BLaER1 treated with 17β-estradiol and CSF1 and Interleukin-3, amounts not matched to agents 10 nM and 100 nM (cell line): ENCODE measurements at regions not wholly inside any gene's neighbourhood (a gene's known extent, or its start where the extent isn't known, plus 50 kb on each side); places are given as distances from the start of the nearest gene placed in this dataset.
"Not testable (repeated sequence)": the region's sequence is repeated elsewhere in the genome, so short reads cannot be mapped to it uniquely, and the experiment has no call there.

ENCODE experiments used
- H3K27ac ChIP-seq, 11 experiments: shearing (Covaris generic); formaldehyde crosslinking; 2 replicates each; pipeline ENCODE4 v1.8.1; 2022
- H3K27me3 ChIP-seq, 11 experiments: shearing (Covaris generic); formaldehyde crosslinking; 2 replicates each; pipeline ENCODE4 v1.8.1; 2022
- H3K36me3 ChIP-seq, 11 experiments: shearing (Covaris generic); formaldehyde crosslinking; 2 replicates each; pipeline ENCODE4 v1.8.1; 2022
- H3K4me1 ChIP-seq, 10 experiments: shearing (Covaris generic); formaldehyde crosslinking; 2 replicates each; pipeline ENCODE4 v1.8.1; 2022
- H3K4me2 ChIP-seq, 11 experiments: shearing (Covaris generic); formaldehyde crosslinking; 2 replicates each; pipeline ENCODE4 v1.8.1; 2022
- H3K4me3 ChIP-seq, 10 experiments: shearing (Covaris generic); formaldehyde crosslinking; 2 replicates each; pipeline ENCODE4 v1.8.1; 2022
- H3K9ac ChIP-seq, 11 experiments: shearing (Covaris generic); formaldehyde crosslinking; 2 replicates each; pipeline ENCODE4 v1.8.1; 2022
- H3K9me3 ChIP-seq, 11 experiments: shearing (Covaris generic); formaldehyde crosslinking; replicated peaks in 1 of 11; 2 replicates each; pipeline ENCODE4 v1.8.1; 2022
- H4K20me1 ChIP-seq, 11 experiments: shearing (Covaris generic); formaldehyde crosslinking; 2 replicates each; pipeline ENCODE4 v1.8.1; 2022

GRCh38 chr2:111583480-111583879 is 300.5 kb downstream of the ANAPC1 start:
- H3K4me3 ChIP-seq, H3K4me2 ChIP-seq, H3K9me3 ChIP-seq, H3K27me3 ChIP-seq, H3K9ac ChIP-seq, H4K20me1 ChIP-seq, H3K4me1 ChIP-seq, H3K27ac ChIP-seq, H3K36me3 ChIP-seq: not testable (repeated sequence)

- not testable (repeated sequence) for H3K4me2 ChIP-seq, H3K36me3 ChIP-seq, H3K27me3 ChIP-seq, H3K4me3 ChIP-seq, H3K9me3 ChIP-seq, H3K4me1 ChIP-seq, H3K9ac ChIP-seq, H3K27ac ChIP-seq, H4K20me1 ChIP-seq
Measured at GRCh38 chr2:111584540-111584939, 299.5 kb downstream of the ANAPC1 start.

- H3K27ac ChIP-seq, H3K36me3 ChIP-seq, H3K27me3 ChIP-seq, H4K20me1 ChIP-seq, H3K9me3 ChIP-seq, H3K4me2 ChIP-seq, H3K4me1 ChIP-seq, H3K4me3 ChIP-seq, H3K9ac ChIP-seq: not testable (repeated sequence)
Measured at GRCh38 chr2:111584950-111585349, 299.0 kb downstream of the ANAPC1 start.

GRCh38 chr2:111586014-111586413 is 298.0 kb downstream of the ANAPC1 start:
- not testable (repeated sequence) for H3K36me3 ChIP-seq, H3K4me2 ChIP-seq, H3K4me3 ChIP-seq, H3K27ac ChIP-seq, H3K9me3 ChIP-seq, H3K27me3 ChIP-seq, H3K9ac ChIP-seq, H3K4me1 ChIP-seq, H4K20me1 ChIP-seq

- not testable (repeated sequence) for H3K4me1 ChIP-seq, H3K27ac ChIP-seq, H3K9ac ChIP-seq, H3K36me3 ChIP-seq, H3K4me3 ChIP-seq, H3K9me3 ChIP-seq, H3K4me2 ChIP-seq, H4K20me1 ChIP-seq, H3K27me3 ChIP-seq
Measured at GRCh38 chr2:111595072-111595471, 288.9 kb downstream of the ANAPC1 start.

- not testable (repeated sequence) for H3K9me3 ChIP-seq, H3K27me3 ChIP-seq, H3K4me2 ChIP-seq, H4K20me1 ChIP-seq, H3K4me3 ChIP-seq, H3K9ac ChIP-seq, H3K36me3 ChIP-seq, H3K27ac ChIP-seq, H3K4me1 ChIP-seq
Measured at GRCh38 chr2:111596808-111597705, 286.9 kb downstream of the ANAPC1 start.

- not testable (repeated sequence) for H3K36me3 ChIP-seq, H3K27ac ChIP-seq, H3K9me3 ChIP-seq, H3K4me2 ChIP-seq, H3K27me3 ChIP-seq, H4K20me1 ChIP-seq, H3K9ac ChIP-seq, H3K4me3 ChIP-seq, H3K4me1 ChIP-seq
Measured at GRCh38 chr2:111598944-111599343, 285.0 kb downstream of the ANAPC1 start.

GRCh38 chr2:111602259-111602658 is 281.7 kb downstream of the ANAPC1 start:
- H3K4me1 ChIP-seq, H3K27ac ChIP-seq, H3K4me3 ChIP-seq, H3K9me3 ChIP-seq, H3K27me3 ChIP-seq, H3K36me3 ChIP-seq, H4K20me1 ChIP-seq, H3K4me2 ChIP-seq, H3K9ac ChIP-seq: not testable (repeated sequence)

- not testable (repeated sequence) for H3K4me2 ChIP-seq, H3K9ac ChIP-seq, H3K4me3 ChIP-seq, H3K4me1 ChIP-seq, H4K20me1 ChIP-seq, H3K27ac ChIP-seq, H3K36me3 ChIP-seq, H3K27me3 ChIP-seq, H3K9me3 ChIP-seq
Measured at GRCh38 chr2:111605798-111606197, 278.2 kb downstream of the ANAPC1 start.

- H3K9ac ChIP-seq, H3K27ac ChIP-seq: not testable (repeated sequence)
Measured at GRCh38 chr2:111606632-111607031, 277.4 kb downstream of the ANAPC1 start.

GRCh38 chr2:111609146-111609844 is 274.7 kb downstream of the ANAPC1 start:
- not testable (repeated sequence) for H3K36me3 ChIP-seq, H3K27ac ChIP-seq, H3K4me2 ChIP-seq, H3K4me1 ChIP-seq, H4K20me1 ChIP-seq, H3K9ac ChIP-seq, H3K27me3 ChIP-seq, H3K4me3 ChIP-seq, H3K9me3 ChIP-seq

More at GRCh38 chr2:111606632-111607031, 277.4 kb downstream of the ANAPC1 start:
- not testable (repeated sequence) for H3K27me3 ChIP-seq, H3K9me3 ChIP-seq, H4K20me1 ChIP-seq, H3K4me2 ChIP-seq, H3K4me3 ChIP-seq, H3K4me1 ChIP-seq, H3K36me3 ChIP-seq

- H4K20me1 ChIP-seq, H3K4me3 ChIP-seq, H3K27ac ChIP-seq, H3K9ac ChIP-seq, H3K36me3 ChIP-seq, H3K4me1 ChIP-seq, H3K27me3 ChIP-seq, H3K9me3 ChIP-seq: not testable (repeated sequence)
- H3K4me2 ChIP-seq, result peak overlapping the region in 4 of 11 experiments; percentile 25 to 45 (median 33); a peak in 2 of 22 replicates
Measured at GRCh38 chr2:111610035-111610434, 274.0 kb downstream of the ANAPC1 start.
